Activated CD4-positive, alpha-beta T cell treated with anti-CD3 and anti-CD28 coated beads, Interleukin-2, amount 10 ng/mL, durations not matched to agents 7 days and 5 days (primary cell): ENCODE measurements at regions not wholly inside any gene's neighbourhood (a gene's known extent, or its start where the extent isn't known, plus 50 kb on each side); places are given as distances from the start of the nearest gene placed in this dataset.

ENCODE experiments used
- CTCF ChIA-PET: fragments of 350-600 bp; sonication (Branson Sonifier 250); formaldehyde crosslinking; loops from one replicate; lab custom pipeline; 2021; ENCODE audit warnings: antibody characterized with exemption; lab: Charles Lee
- POLR2A ChIA-PET: fragments of 350-600 bp; sonication (Branson Sonifier 250); formaldehyde crosslinking; loops from one replicate; lab custom pipeline; 2021; ENCODE audit warnings: antibody characterized with exemption; lab: Charles Lee
- DNase-seq: peaks from one replicate; pipeline ENCODE4 v3.0.0-alpha.2; 2020
- H3K27ac Mint-ChIP-seq: one replicate; pipeline ENCODE4 v1.8.0; 2021; ENCODE audit warnings: mild to moderate bottlenecking, moderate library complexity, mixed read lengths
- H3K27me3 Mint-ChIP-seq: one replicate; pipeline ENCODE4 v1.8.0; 2021; ENCODE audit warnings: mixed read lengths
- H3K36me3 Mint-ChIP-seq: one replicate; pipeline ENCODE4 v1.8.0; 2021; ENCODE audit warnings: low read depth, mixed read lengths
- H3K4me1 Mint-ChIP-seq: one replicate; pipeline ENCODE4 v1.8.0; 2021; ENCODE audit warnings: mixed read lengths
- H3K4me3 Mint-ChIP-seq: one replicate; pipeline ENCODE4 v1.8.0; 2021; ENCODE audit warnings: mild to moderate bottlenecking, moderate library complexity, mixed read lengths
- H3K9me3 Mint-ChIP-seq: one replicate; pipeline ENCODE4 v1.8.0; 2021; ENCODE audit warnings: mixed read lengths

GRCh38 chr2:239697399-239698164, 296.8 kb upstream of the HDAC4 start:
- Mint-ChIP-seq H3K4me3 (no peak overlapping the region), H3K9me3 (no peaks in the 10 kb centered on the region), H3K27me3 (no peaks in the 10 kb centered on the region), H3K27ac (no peak overlapping the region), H3K36me3 (no peaks in the 10 kb centered on the region), H3K4me1 (no peaks in the 10 kb centered on the region)
- DNase-seq = no peak
- ChIA-PET POLR2A (no interaction called here), CTCF (interaction anchor here (0.5 kb wide), 1 partner anchor 1167 kb away, joined by 3 read pairs; no protein-coding TSS in a partner anchor)

GRCh38 chr2:239696559-239697207, 295.9 kb upstream of the HDAC4 start:
- no peaks in the 10 kb centered on the region for H3K36me3 Mint-ChIP-seq
- DNase-seq = no peak
- H3K9me3 Mint-ChIP-seq = no peaks in the 10 kb centered on the region
- no peak overlapping the region for H3K27ac Mint-ChIP-seq
- H3K4me1 Mint-ChIP-seq = no peaks in the 10 kb centered on the region
- H3K4me3 Mint-ChIP-seq = no peak overlapping the region
- POLR2A ChIA-PET = no interaction called here
- H3K27me3 Mint-ChIP-seq = no peaks in the 10 kb centered on the region
- CTCF ChIA-PET = interaction anchor here (0.5 kb wide), 1 partner anchor 1168 kb away, joined by 3 read pairs; no protein-coding TSS in a partner anchor

- H3K27ac Mint-ChIP-seq = no peak overlapping the region
- no peaks in the 10 kb centered on the region for H3K4me1 Mint-ChIP-seq
- ChIA-PET POLR2A (no interaction called here), CTCF (no interaction called here)
- no peaks in the 10 kb centered on the region for H3K36me3 Mint-ChIP-seq
- DNase-seq = no peak
- no peak overlapping the region for H3K4me3 Mint-ChIP-seq
- no peaks in the 10 kb centered on the region for H3K27me3 Mint-ChIP-seq
- H3K9me3 Mint-ChIP-seq = no peaks in the 10 kb centered on the region
These were observed 295.0 kb upstream of the HDAC4 start for GRCh38 chr2:239695728-239696240.

DNA sequence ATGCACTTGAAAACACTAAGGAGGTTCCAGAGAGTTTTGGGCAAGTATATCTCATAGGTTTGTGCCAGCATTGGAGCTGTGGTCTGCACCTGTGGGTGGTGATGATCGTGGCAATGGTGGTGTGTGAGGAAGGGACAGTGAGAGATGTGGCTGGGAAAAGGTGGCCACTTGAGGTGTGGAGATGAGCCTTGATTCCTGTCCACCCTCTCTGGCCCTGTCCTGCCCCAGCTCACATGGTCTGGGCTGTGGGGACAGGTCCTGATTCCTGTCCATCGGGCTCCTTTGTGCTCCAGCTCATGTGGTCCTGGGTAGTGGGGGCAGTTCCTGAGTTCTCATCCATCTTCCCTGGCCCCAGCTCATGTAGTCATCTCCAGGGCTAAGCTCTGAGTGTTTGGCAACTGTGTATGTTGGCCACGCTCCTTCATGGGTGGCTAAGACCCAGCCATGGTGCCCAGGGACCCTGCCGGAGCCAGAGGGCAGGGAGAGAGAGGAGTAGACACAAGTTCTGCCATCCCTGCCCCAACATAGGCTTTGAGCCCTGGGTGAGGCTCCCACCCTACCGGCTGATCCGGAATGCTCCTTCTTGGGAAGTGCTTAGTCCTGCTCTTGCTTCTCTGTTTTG, 294.4 kb upstream of the HDAC4 start:
- Mint-ChIP-seq H3K27ac (no peak overlapping the region), H3K4me1 (no peaks in the 10 kb centered on the region), H3K27me3 (no peaks in the 10 kb centered on the region), H3K4me3 (no peak overlapping the region), H3K9me3 (no peaks in the 10 kb centered on the region), H3K36me3 (no peaks in the 10 kb centered on the region)
- POLR2A ChIA-PET = no interaction called here
- CTCF ChIA-PET = no interaction called here
- peak; percentile 3 for DNase-seq

DNA sequence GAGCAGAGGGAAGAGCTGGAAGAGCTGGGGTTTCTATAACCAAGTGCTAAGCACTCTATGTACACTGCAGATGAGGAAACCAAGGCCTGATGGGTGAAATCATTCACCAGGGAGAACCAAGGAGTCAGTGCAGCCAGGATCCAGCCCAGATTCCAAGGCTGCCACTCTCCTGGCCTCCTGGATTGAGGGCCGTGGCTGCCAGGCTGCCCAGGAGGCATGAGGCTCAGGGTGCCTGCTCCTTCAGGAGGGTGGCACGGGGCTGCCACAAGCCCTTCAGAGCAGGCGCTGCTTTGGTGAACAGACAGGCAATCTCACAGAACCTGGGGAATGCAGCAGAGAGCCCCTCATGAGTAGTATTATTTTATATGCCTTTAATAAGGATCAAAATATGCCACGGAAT, 293.7 kb upstream of the HDAC4 start:
- CTCF ChIA-PET = no interaction called here
- Mint-ChIP-seq H3K4me3 (no peak overlapping the region), H3K36me3 (no peaks in the 10 kb centered on the region)

DNA sequence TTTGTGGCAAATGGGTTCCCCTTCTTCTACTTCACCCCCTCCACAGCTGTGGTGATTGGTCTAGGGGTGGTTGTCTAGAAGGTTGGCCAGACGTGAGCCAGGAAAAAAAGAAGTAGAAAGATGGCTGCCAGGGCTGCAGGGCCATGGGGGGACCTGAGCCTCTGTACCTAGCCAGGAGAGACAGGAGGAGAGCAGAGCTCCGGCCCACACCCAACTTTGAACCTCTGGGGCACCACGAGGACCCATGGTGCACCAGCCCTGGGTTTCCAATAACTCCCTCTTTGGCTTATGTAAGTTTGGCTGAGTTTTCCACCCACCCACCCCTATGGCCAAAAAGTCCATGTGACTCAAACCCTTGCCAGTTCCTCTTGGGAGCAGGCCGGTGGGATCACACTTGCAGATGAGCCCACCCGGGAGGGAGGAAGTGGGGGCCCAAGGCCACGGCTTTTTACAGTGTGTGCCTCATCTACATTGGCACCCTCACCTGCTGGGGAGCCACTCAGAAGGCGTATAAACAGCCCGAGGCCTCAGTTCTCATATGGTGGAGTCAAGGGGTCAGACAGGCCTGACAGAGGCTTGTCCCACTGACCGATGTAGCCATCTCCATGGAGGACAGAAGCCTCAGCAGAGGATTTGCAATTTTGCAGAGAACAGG, 293.1 kb upstream of the HDAC4 start:
- H3K4me1 Mint-ChIP-seq = no peaks in the 10 kb centered on the region
- no peak overlapping the region for H3K4me3 Mint-ChIP-seq
- H3K9me3 Mint-ChIP-seq = no peaks in the 10 kb centered on the region
- H3K27me3 Mint-ChIP-seq = no peaks in the 10 kb centered on the region
- CTCF ChIA-PET = no interaction called here
- DNase-seq = no peak
- H3K36me3 Mint-ChIP-seq = no peaks in the 10 kb centered on the region
- POLR2A ChIA-PET = no interaction called here
- no peak overlapping the region for H3K27ac Mint-ChIP-seq

More for the DNA sequence above, 293.7 kb upstream of the HDAC4 start:
- POLR2A ChIA-PET = no interaction called here
- DNase-seq = no peak
- Mint-ChIP-seq H3K27me3 (no peaks in the 10 kb centered on the region), H3K4me1 (no peaks in the 10 kb centered on the region), H3K9me3 (no peaks in the 10 kb centered on the region), H3K27ac (no peak overlapping the region)

DNA sequence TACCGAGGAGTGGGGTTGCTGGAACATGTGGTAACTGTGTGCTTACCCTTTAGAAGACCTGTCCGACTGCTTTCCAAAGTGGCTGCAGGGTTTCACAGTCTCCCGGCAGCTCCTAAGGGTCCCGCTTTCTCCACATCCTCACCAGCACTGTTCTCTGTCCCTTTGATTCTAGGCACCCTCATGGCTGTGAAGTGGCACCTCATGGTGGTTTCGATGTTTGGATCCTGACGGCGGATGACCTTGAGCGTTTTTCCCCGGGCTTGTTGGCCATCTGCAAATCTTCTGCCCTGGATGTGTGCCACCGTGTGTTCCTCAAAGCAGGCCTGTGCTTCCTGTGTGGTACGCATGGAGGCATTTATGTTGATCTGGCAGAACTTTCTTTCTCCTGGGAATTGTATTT, 292.5 kb upstream of the HDAC4 start:
- Mint-ChIP-seq H3K27ac (no peak overlapping the region), H3K36me3 (no peaks in the 10 kb centered on the region), H3K9me3 (no peaks in the 10 kb centered on the region), H3K4me3 (no peak overlapping the region), H3K27me3 (no peaks in the 10 kb centered on the region), H3K4me1 (no peaks in the 10 kb centered on the region)
- no peak for DNase-seq
- POLR2A ChIA-PET = no interaction called here
- CTCF ChIA-PET = no interaction called here

DNA sequence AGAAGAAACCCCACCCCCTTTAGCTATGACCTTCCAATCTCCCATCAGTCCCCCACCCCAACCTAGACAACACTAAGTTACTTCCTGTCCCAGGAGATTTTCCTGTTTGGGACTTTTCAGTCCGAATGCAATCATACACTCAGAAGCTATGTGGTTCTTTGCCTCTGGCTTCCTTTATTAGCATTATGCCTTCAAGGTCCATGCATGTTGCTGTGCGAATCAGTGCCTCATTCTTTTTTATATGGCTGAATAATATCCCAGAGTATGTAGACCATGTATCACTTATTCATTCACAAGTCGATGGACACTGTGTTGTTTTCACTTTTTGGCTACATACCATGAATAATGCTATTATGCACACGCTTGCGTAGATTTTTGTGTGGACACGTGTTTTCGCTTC, 292.1 kb upstream of the HDAC4 start:
- H3K27ac Mint-ChIP-seq = no peak overlapping the region
- H3K27me3 Mint-ChIP-seq = no peaks in the 10 kb centered on the region
- no peaks in the 10 kb centered on the region for H3K9me3 Mint-ChIP-seq
- H3K36me3 Mint-ChIP-seq = no peaks in the 10 kb centered on the region
- no peak overlapping the region for H3K4me3 Mint-ChIP-seq
- DNase-seq = no peak
- ChIA-PET CTCF (no interaction called here), POLR2A (no interaction called here)
- H3K4me1 Mint-ChIP-seq = no peaks in the 10 kb centered on the region

DNA sequence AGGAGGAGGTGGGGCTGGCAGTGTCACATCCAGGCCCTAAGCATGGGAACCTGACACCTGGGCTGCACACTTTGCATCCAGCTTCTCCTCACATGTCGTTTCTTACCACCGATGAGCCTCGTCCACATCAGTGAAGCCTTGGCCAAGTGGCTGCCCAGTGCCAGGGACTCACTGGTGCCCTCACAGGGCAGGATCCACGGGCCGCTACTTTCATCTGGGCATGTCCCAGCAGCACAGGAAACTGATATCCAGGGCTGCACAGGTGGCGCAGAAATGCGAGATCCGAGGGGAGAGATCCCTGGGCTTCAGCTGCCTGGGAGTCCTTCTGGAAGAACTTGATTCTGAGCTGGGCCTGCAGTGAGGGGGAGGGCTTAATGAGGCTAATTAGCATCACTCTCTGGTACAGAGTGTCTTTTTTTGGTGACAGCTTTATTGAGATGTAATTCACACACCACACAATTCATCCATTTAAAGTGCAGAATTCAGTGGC, 291.6 kb upstream of the HDAC4 start:
- no peaks in the 10 kb centered on the region for H3K27me3 Mint-ChIP-seq
- no peaks in the 10 kb centered on the region for H3K4me1 Mint-ChIP-seq
- no peak overlapping the region for H3K4me3 Mint-ChIP-seq
- no peaks in the 10 kb centered on the region for H3K9me3 Mint-ChIP-seq
- POLR2A ChIA-PET = no interaction called here
- CTCF ChIA-PET = no interaction called here
- no peak overlapping the region for H3K27ac Mint-ChIP-seq
- no peaks in the 10 kb centered on the region for H3K36me3 Mint-ChIP-seq
- no peak for DNase-seq

GRCh38 chr2:239691720-239692119, 290.9 kb upstream of the HDAC4 start:
- no peaks in the 10 kb centered on the region for H3K4me1 Mint-ChIP-seq
- DNase-seq = no peak
- no peak overlapping the region for H3K27ac Mint-ChIP-seq
- no peaks in the 10 kb centered on the region for H3K9me3 Mint-ChIP-seq
- no peak overlapping the region for H3K4me3 Mint-ChIP-seq
- POLR2A ChIA-PET = no interaction called here
- H3K36me3 Mint-ChIP-seq = no peaks in the 10 kb centered on the region
- CTCF ChIA-PET = no interaction called here
- H3K27me3 Mint-ChIP-seq = no peaks in the 10 kb centered on the region

- DNase-seq = peak; percentile 1
- Mint-ChIP-seq H3K36me3 (no peaks in the 10 kb centered on the region), H3K4me1 (no peaks in the 10 kb centered on the region), H3K9me3 (no peaks in the 10 kb centered on the region), H3K27me3 (no peaks in the 10 kb centered on the region), H3K4me3 (no peak overlapping the region), H3K27ac (no peak overlapping the region)
- ChIA-PET POLR2A (no interaction called here), CTCF (no interaction called here)
These were observed 290.1 kb upstream of the HDAC4 start for GRCh38 chr2:239690651-239691631.

DNA sequence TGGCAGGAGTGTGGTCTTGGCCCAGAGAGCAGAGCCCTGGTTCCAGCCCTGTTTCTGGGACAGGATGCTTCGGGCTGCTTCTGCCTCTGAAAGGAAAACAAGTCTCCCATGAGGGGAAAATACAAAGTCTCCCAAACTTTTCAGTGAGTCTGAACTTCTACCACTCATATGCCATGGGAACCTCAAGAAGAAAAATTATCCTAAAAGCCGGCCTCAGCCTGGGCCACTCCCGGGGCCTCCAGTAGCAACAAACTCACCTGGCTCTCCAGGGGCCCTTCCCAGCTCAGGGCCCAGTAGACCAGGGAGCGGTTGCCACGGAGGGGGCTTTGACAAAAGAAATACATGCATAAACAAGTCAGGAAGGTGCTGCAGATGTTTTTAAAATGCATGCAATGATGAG, 289.2 kb upstream of the HDAC4 start:
- H3K36me3 Mint-ChIP-seq = no peaks in the 10 kb centered on the region
- POLR2A ChIA-PET = no interaction called here
- H3K9me3 Mint-ChIP-seq = no peaks in the 10 kb centered on the region
- H3K4me1 Mint-ChIP-seq = no peaks in the 10 kb centered on the region
- H3K27me3 Mint-ChIP-seq = no peaks in the 10 kb centered on the region
- no peak for DNase-seq
- CTCF ChIA-PET = no interaction called here
- no peak overlapping the region for H3K4me3 Mint-ChIP-seq
- no peak overlapping the region for H3K27ac Mint-ChIP-seq
